HEK293 (cell line): ENCODE measurements at regions not wholly inside any gene's neighbourhood (a gene's known extent, or its start where the extent isn't known, plus 50 kb on each side); places are given as distances from the start of the nearest gene placed in this dataset.

Experiments
- KLF1 ChIP-seq: fragments of 450-650 bp; formaldehyde crosslinking; IDR thresholded peaks from 2 replicates; pipeline ENCODE4 v1.5.1; 2016; ENCODE audit warnings: missing biosample characterization, missing genetic modification characterization
- PRDM4 ChIP-seq: fragments of 450-650 bp; formaldehyde crosslinking; IDR thresholded peaks from 2 replicates; pipeline ENCODE4 v1.5.1; 2017; ENCODE audit warnings: missing biosample characterization, missing genetic modification characterization
- ZNF274 ChIP-seq, 2 experiments: fragments of 200-500 bp in 1 of 2; fragments of 450-650 bp in 1 of 2; sonication (Bioruptor generic) in 1 of 2; formaldehyde crosslinking in 1 of 2; IDR thresholded peaks; 2 replicates each; pipeline versions ENCODE4 v1.5.1 to v1.6.1; 2014 to 2016; ENCODE audit warnings: borderline replicate concordance in 1 of 2, inconsistent platforms in 1 of 2, low read length in 1 of 2, missing biosample characterization in 1 of 2, missing genetic modification characterization in 1 of 2
- ZNF341 ChIP-seq: fragments of 450-650 bp; formaldehyde crosslinking; IDR thresholded peaks from 2 replicates; pipeline ENCODE4; 2016; ENCODE audit warnings: low read depth, missing biosample characterization, missing genetic modification characterization
- ZNF76 ChIP-seq: fragments of 450-650 bp; formaldehyde crosslinking; IDR thresholded peaks from 2 replicates; pipeline ENCODE4; 2016; ENCODE audit warnings: low read depth, missing biosample characterization, missing genetic modification characterization, borderline replicate concordance
- ZNF830 ChIP-seq: fragments of 450-650 bp; IDR thresholded peaks from 2 replicates; pipeline ENCODE4 v1.5.0; 2018; ENCODE audit warnings: missing biosample characterization, missing genetic modification characterization, low read depth, mild to moderate bottlenecking, moderate library complexity
- TF ChIP-seq, protein P1 (sequence below): fragments of 450-650 bp; formaldehyde crosslinking; IDR thresholded peaks from 2 replicates; pipeline ENCODE4 v1.5.1; 2016; ENCODE audit warnings: missing biosample characterization, missing genetic modification characterization

DNA sequence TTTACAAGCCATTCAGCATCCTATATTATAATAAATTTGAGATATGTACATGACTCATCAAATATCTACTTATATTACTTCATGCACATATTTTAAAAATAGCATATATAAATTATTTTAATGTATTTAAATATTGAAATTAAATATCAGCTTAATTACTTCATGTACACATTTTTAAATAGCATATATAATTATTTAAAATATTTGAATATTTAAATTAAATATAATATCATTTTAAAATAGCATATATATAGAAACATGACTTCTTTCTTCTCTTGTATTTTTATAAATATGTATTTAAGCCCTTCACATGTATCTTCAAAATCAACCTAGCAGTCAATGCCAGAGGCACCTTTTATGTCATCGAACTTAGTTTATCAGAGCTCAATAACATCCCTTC, 298.8 kb upstream of the DSEL start:
- TF ChIP-seq, protein P1, sequence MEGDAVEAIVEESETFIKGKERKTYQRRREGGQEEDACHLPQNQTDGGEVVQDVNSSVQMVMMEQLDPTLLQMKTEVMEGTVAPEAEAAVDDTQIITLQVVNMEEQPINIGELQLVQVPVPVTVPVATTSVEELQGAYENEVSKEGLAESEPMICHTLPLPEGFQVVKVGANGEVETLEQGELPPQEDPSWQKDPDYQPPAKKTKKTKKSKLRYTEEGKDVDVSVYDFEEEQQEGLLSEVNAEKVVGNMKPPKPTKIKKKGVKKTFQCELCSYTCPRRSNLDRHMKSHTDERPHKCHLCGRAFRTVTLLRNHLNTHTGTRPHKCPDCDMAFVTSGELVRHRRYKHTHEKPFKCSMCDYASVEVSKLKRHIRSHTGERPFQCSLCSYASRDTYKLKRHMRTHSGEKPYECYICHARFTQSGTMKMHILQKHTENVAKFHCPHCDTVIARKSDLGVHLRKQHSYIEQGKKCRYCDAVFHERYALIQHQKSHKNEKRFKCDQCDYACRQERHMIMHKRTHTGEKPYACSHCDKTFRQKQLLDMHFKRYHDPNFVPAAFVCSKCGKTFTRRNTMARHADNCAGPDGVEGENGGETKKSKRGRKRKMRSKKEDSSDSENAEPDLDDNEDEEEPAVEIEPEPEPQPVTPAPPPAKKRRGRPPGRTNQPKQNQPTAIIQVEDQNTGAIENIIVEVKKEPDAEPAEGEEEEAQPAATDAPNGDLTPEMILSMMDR (tag by site-specific recombination): no peak
- TF ChIP-seq ZNF830 (tag by site-specific recombination) (no peak), ZNF76 (tag by site-specific recombination) (no peak), ZNF341 (tag by site-specific recombination) (no peak), ZNF274 (IDR thresholded peaks at IDR 0.05; ENCODE audit: low read length) (no peak), ZNF274 (tag by site-specific recombination; IDR thresholded peaks at IDR 0.05; ENCODE audit: borderline replicate concordance) (no peak), KLF1 (tag by site-specific recombination) (no peak), PRDM4 (tag by site-specific recombination) (no peak)
